GM12891 (cell line): ENCODE measurements at regions not wholly inside any gene's neighbourhood (a gene's known extent, or its start where the extent isn't known, plus 50 kb on each side); places are given as distances from the start of the nearest gene placed in this dataset.

ENCODE experiments used
- POLR2A ChIP-seq: IDR thresholded peaks from 2 replicates; pipeline ENCODE4 v1.6.1; 2011; ENCODE audit warnings: low read depth, low read length, control low read depth
- POLR2AphosphoS5 ChIP-seq: IDR thresholded peaks from 2 replicates; pipeline ENCODE4 v1.6.1; 2011; ENCODE audit warnings: low read depth, low read length, control low read depth
- POU2F2 ChIP-seq: IDR thresholded peaks from 2 replicates; pipeline ENCODE4 v1.6.1; 2011; ENCODE audit warnings: low read depth, mild to moderate bottlenecking, control low read depth, low read length, moderate library complexity
- SPI1 ChIP-seq: IDR thresholded peaks from 2 replicates; pipeline ENCODE4 v1.6.1; 2011; ENCODE audit warnings: low read depth, low read length, control low read depth
- TAF1 ChIP-seq: IDR thresholded peaks from 2 replicates; pipeline ENCODE4 v1.6.1; 2011; ENCODE audit warnings: low read depth, low read length, control low read depth

GRCh38 chr13:81395368-81395767, 1054.4 kb upstream of the SPRY2 start:
- TF ChIP-seq POLR2A (no peak), SPI1 (no peak), TAF1 (no peak), POLR2AphosphoS5 (no peak), POU2F2 (no peak)
